Cerebellar nuclear complex (tissue), 1 donor: ENCODE measurements at regions not wholly inside any gene's neighbourhood (a gene's known extent, or its start where the extent isn't known, plus 50 kb on each side); places are given as distances from the start of the nearest gene placed in this dataset.

Source experiments
- DNase-seq, 2 experiments: peaks; one replicate each; lab custom pipeline; 2025; lab: John Stamatoyannopoulos, UW

- DNase-seq = no peak
Measured at GRCh38 chr1:30420519-30421050, 302.8 kb downstream of the MATN1 start.

GRCh38 chr1:30419831-30420230 lies 303.6 kb downstream of the MATN1 start:
- DNase-seq = no peak

GRCh38 chr1:30418939-30419720 lies 304.3 kb downstream of the MATN1 start:
- DNase-seq = no peak

- no peak for DNase-seq
Measured at GRCh38 chr1:30418061-30418938, 305.1 kb downstream of the MATN1 start.

GRCh38 chr1:30417701-30418046 lies 305.7 kb downstream of the MATN1 start:
- DNase-seq = no peak

- DNase-seq = no peak
Measured at GRCh38 chr1:30417001-30417700, 306.2 kb downstream of the MATN1 start.

GRCh38 chr1:30416221-30416820 lies 307.1 kb downstream of the MATN1 start:
- DNase-seq = no peak

- no peak for DNase-seq
Measured at GRCh38 chr1:30415171-30415940, 308.0 kb downstream of the MATN1 start.

- no peak for DNase-seq
Measured at GRCh38 chr1:30414851-30415165, 308.6 kb downstream of the MATN1 start.

GRCh38 chr1:30414086-30414850 lies 309.1 kb downstream of the MATN1 start:
- DNase-seq = no peak

- DNase-seq = no peak
Measured at GRCh38 chr1:30413606-30414005, 309.8 kb downstream of the MATN1 start.

- DNase-seq = no peak
Measured at GRCh38 chr1:30413111-30413440, 310.3 kb downstream of the MATN1 start.

GRCh38 chr1:30412241-30413110 lies 310.9 kb downstream of the MATN1 start:
- no peak for DNase-seq

- DNase-seq = no peak
Measured at GRCh38 chr1:30411206-30411605, 312.2 kb downstream of the MATN1 start.

GRCh38 chr1:30410153-30410851 lies 313.1 kb downstream of the MATN1 start:
- DNase-seq = no peak

GRCh38 chr1:30409476-30410152 lies 313.8 kb downstream of the MATN1 start:
- DNase-seq = no peak

- no peak for DNase-seq
Measured at GRCh38 chr1:30407865-30408580, 315.4 kb downstream of the MATN1 start.
